IMR-90 (cell line): ENCODE measurements at regions not wholly inside any gene's neighbourhood (a gene's known extent, or its start where the extent isn't known, plus 50 kb on each side); places are given as distances from the start of the nearest gene placed in this dataset.

ENCODE experiments used
- ATAC-seq: fragments of 200-7000 bp; cut with Tn5 transposase; 2 replicates; pipeline ENCODE4 v1.9.1; 2020; ENCODE audit warnings: low read depth, mild to moderate bottlenecking, moderate library complexity
- BruUV-seq: library from RNA; stranded (reverse); fragments of 400-500 nt; replicated peaks from 2 replicates; lab custom pipeline; 2021; lab: Mats Ljungman, UMichigan
- CTCF ChIA-PET: fragments of 300-600 bp; formaldehyde crosslinking; extraction: SDS; loops from one replicate; lab custom pipeline; 2021; ENCODE audit warnings: antibody characterized with exemption; lab: Yijun Ruan, JAX
- POLR2A ChIA-PET: fragments of 300-600 bp; sonication (Branson Sonifier 250); formaldehyde crosslinking; loops from one replicate; lab custom pipeline; 2022; ENCODE audit warnings: antibody characterized with exemption; ENCODE audit not compliant: unreplicated experiment; lab: Charles Lee
- DNase-seq: peaks from one replicate; pipeline ENCODE4 v3.0.0; 2013
- H2AFZ ChIP-seq: replicated peaks from 2 replicates; pipeline ENCODE3; 2013; ENCODE audit warnings: low read length, mild to moderate bottlenecking; ENCODE audit not compliant: poor library complexity
- H2AK5ac ChIP-seq: 2 replicates; pipeline ENCODE4 v1.6.1; 2013; ENCODE audit warnings: low read depth, low read length, inconsistent platforms
- H2AK9ac ChIP-seq: replicated peaks from 2 replicates; pipeline ENCODE3; 2013; ENCODE audit warnings: mild to moderate bottlenecking, low read depth, low read length, moderate library complexity; ENCODE audit not compliant: poor library complexity
- H2BK120ac ChIP-seq: 2 replicates; pipeline ENCODE4 v1.6.1; 2013; ENCODE audit warnings: low read depth, low read length, inconsistent platforms
- H2BK15ac ChIP-seq: 3 replicates; pipeline ENCODE4 v1.6.1; 2013; ENCODE audit warnings: low read depth, low read length, inconsistent platforms
- H2BK20ac ChIP-seq: 2 replicates; pipeline ENCODE4 v1.6.1; 2013; ENCODE audit warnings: low read depth, mild to moderate bottlenecking, inconsistent platforms, low read length, moderate library complexity
- H2BK5ac ChIP-seq: 2 replicates; pipeline ENCODE4 v1.6.1; 2013; ENCODE audit warnings: mild to moderate bottlenecking, low read depth, low read length, inconsistent platforms; ENCODE audit not compliant: poor library complexity, severe bottlenecking
- H3K14ac ChIP-seq: replicated peaks from 2 replicates; pipeline ENCODE4 v1.6.1; 2013; ENCODE audit warnings: low read depth, low read length, inconsistent platforms
- H3K18ac ChIP-seq: 2 replicates; pipeline ENCODE4 v1.6.1; 2013; ENCODE audit warnings: low read depth, low read length, control low read depth
- H3K23ac ChIP-seq: 2 replicates; pipeline ENCODE4 v1.6.1; 2013; ENCODE audit warnings: low read depth, low read length, inconsistent platforms
- H3K27ac ChIP-seq: 2 replicates; pipeline ENCODE4 v1.5.1; 2013; ENCODE audit warnings: mild to moderate bottlenecking, control low read depth, low read length; ENCODE audit not compliant: insufficient read depth
- H3K27me3 ChIP-seq: 2 replicates; pipeline ENCODE4 v1.6.1; 2013; ENCODE audit warnings: low read length; ENCODE audit not compliant: control insufficient read depth, insufficient read depth
- H3K36me3 ChIP-seq: 2 replicates; pipeline ENCODE4 v1.6.1; 2013; ENCODE audit warnings: low read length, mixed read lengths; ENCODE audit not compliant: control insufficient read depth, insufficient read depth
- H3K4ac ChIP-seq: 2 replicates; pipeline ENCODE4 v1.6.1; 2013; ENCODE audit warnings: low read depth, low read length, inconsistent platforms
- H3K4me1 ChIP-seq: 2 replicates; pipeline ENCODE4 v1.6.1; 2013; ENCODE audit warnings: low read length, mixed read lengths; ENCODE audit not compliant: control insufficient read depth, insufficient read depth
- H3K4me2 ChIP-seq: 2 replicates; pipeline ENCODE4 v1.6.1; 2013; ENCODE audit warnings: low read depth, mild to moderate bottlenecking, control low read depth, low read length, moderate library complexity
- H3K4me3 ChIP-seq: 2 replicates; pipeline ENCODE4 v1.5.1; 2013; ENCODE audit warnings: low read depth, mild to moderate bottlenecking, control low read depth, low read length, moderate library complexity; ENCODE audit not compliant: insufficient read depth
- H3K56ac ChIP-seq: 2 replicates; pipeline ENCODE4 v1.6.1; 2013; ENCODE audit warnings: low read length, inconsistent platforms; ENCODE audit not compliant: insufficient read depth; ENCODE audit errors: extremely low read depth
- H3K79me1 ChIP-seq, 2 experiments: 2 replicates each; pipeline ENCODE4 v1.6.1; 2013; ENCODE audit warnings: low read length in 2 of 2, inconsistent platforms in 1 of 2, low read depth in 1 of 2
- H3K9ac ChIP-seq: 2 replicates; pipeline ENCODE4 v1.6.1; 2013; ENCODE audit warnings: low read depth, low read length, control low read depth
- H3K9me1 ChIP-seq: 2 replicates; pipeline ENCODE4 v1.6.1; 2013; ENCODE audit warnings: low read length, inconsistent platforms; ENCODE audit not compliant: insufficient read depth
- H3K9me3 ChIP-seq: 2 replicates; pipeline ENCODE4 v1.6.1; 2013; ENCODE audit warnings: low read length; ENCODE audit not compliant: control insufficient read depth, insufficient read depth
- H4K20me1 ChIP-seq: 2 replicates; pipeline ENCODE4 v1.6.1; 2013; ENCODE audit warnings: low read length, inconsistent platforms; ENCODE audit not compliant: insufficient read depth
- H4K5ac ChIP-seq: 2 replicates; pipeline ENCODE4 v1.6.1; 2013; ENCODE audit warnings: mild to moderate bottlenecking, low read depth, low read length, control low read depth
- H4K8ac ChIP-seq, 2 experiments: 2 replicates each; pipeline ENCODE4 v1.6.1; 2013; ENCODE audit warnings: low read depth in 2 of 2, low read length in 2 of 2, control low read depth in 1 of 2, inconsistent platforms in 1 of 2
- H4K91ac ChIP-seq: 2 replicates; pipeline ENCODE4 v1.6.1; 2013; ENCODE audit warnings: low read depth, low read length, inconsistent platforms; ENCODE audit not compliant: insufficient read depth
- CTCF ChIP-seq: conservative IDR thresholded peaks from 2 replicates; pipeline ENCODE4 v1.5.1; 2012; ENCODE audit warnings: mild to moderate bottlenecking, low read depth, low read length, improper control_type of control experiment
- MAZ ChIP-seq: IDR thresholded peaks from 2 replicates; pipeline ENCODE4 v1.6.1; 2012; ENCODE audit warnings: low read depth, mild to moderate bottlenecking, low read length, improper control_type of control experiment, moderate library complexity, borderline replicate concordance
- RAD21 ChIP-seq: IDR thresholded peaks from 2 replicates; pipeline ENCODE4 v1.6.1; 2012; ENCODE audit warnings: low read length, improper control_type of control experiment
- RFX5 ChIP-seq: IDR thresholded peaks from 2 replicates; pipeline ENCODE4 v1.8.0; 2012; ENCODE audit warnings: low read depth, mild to moderate bottlenecking, low read length, moderate library complexity
- WGBS, 2 experiments: methylation state at CpG; one replicate each; pipeline versions ENCODE4 v1.1.5 to v1.1.7; 2013; ENCODE audit warnings: missing lambda C conversion rate in 2 of 2; ENCODE audit not compliant: insufficient read length in 1 of 2; ENCODE audit errors: extremely low coverage in 2 of 2; 5-methylcytosine and 5-hydroxymethylcytosine counted together
- dilution Hi-C: fragments of 300-500 bp; cut with HindIII; formaldehyde crosslinking; loops from one replicate; pipeline ENCODE4 v1.14.3; 2018; ENCODE audit warnings: low sequenced_read_pairs; ENCODE audit not compliant: unreplicated experiment
- in situ Hi-C: fragments of 300-500 bp; cut with MboI; formaldehyde crosslinking; loops from 3 replicates; pipeline ENCODE4 v1.14.3; 2019; ENCODE audit warnings: low sequenced_read_pairs, inconsistent platforms, mixed read lengths
- intact Hi-C: fragments of 100-400 bp; cut with micrococcal nuclease; formaldehyde crosslinking; loops from 2 replicates; pipeline ENCODE4 v1.10.0; 2022

GRCh38 chr16:9380221-9380620, 288.8 kb downstream of the HAPSTR1 start:
- H3K56ac ChIP-seq = no peak overlapping the region
- BruUV-seq = no TSS peak
- no peaks in the 10 kb centered on the region for H4K20me1 ChIP-seq
- H4K5ac ChIP-seq = no peak overlapping the region
- DNase-seq (no peak), ATAC-seq (no peak)
- H4K8ac ChIP-seq = no peak overlapping the region
- H3K27me3 ChIP-seq = no peaks in the 10 kb centered on the region
- H4K91ac ChIP-seq = no peak overlapping the region
- no peak overlapping the region for H3K18ac ChIP-seq
- H3K4me2 ChIP-seq = no peak overlapping the region
- ChIA-PET CTCF (no interaction called here), POLR2A (no interaction called here)
- no peaks in the 10 kb centered on the region for H3K9me1 ChIP-seq
- H2AK5ac ChIP-seq = no peak overlapping the region
- dilution Hi-C loops = no loop called here
- H3K23ac ChIP-seq = no peak overlapping the region
- intact Hi-C loops = no loop called here
- H2AK9ac ChIP-seq = no peak overlapping the region
- H3K14ac ChIP-seq = no peak overlapping the region
- no peak overlapping the region for H2AFZ ChIP-seq
- H2BK5ac ChIP-seq = no peak overlapping the region
- in situ Hi-C loops = no loop called here
- no peak overlapping the region for H2BK120ac ChIP-seq
- peaks cover 14% of the 10 kb centered on the region for H3K9me3 ChIP-seq
- WGBS, 2 experiments = 60 to 100% methylated on average over 1 of the region's 3 CpGs
- no peaks in the 10 kb centered on the region for H3K4me1 ChIP-seq
- no peak overlapping the region for H2BK20ac ChIP-seq
- no peaks in the 10 kb centered on the region for H3K36me3 ChIP-seq
- no peak for TF ChIP-seq RAD21
- TF ChIP-seq MAZ = no peak
- TF ChIP-seq RFX5 = no peak
- TF ChIP-seq CTCF = no peak
- H3K4ac ChIP-seq = no peak overlapping the region
- H3K9ac ChIP-seq = no peak overlapping the region
- H3K79me1 ChIP-seq = no peaks in the 10 kb centered on the region
- no peak overlapping the region for H3K27ac ChIP-seq
- H2BK15ac ChIP-seq = no peak overlapping the region
- no peak overlapping the region for H3K4me3 ChIP-seq
